ENCODE measurements at regions not wholly inside any gene's neighbourhood (a gene's known extent, or its start where the extent isn't known, plus 50 kb on each side); places are given as distances from the start of the nearest gene placed in this dataset.
A peak's percentile ranks its signal among the peaks of the same experiment; 100 is the strongest.

- intact Hi-C loops (cut with micrococcal nuclease), result no loop called here
- no peak for DNase-seq
- TF ChIP-seq, protein P1, sequence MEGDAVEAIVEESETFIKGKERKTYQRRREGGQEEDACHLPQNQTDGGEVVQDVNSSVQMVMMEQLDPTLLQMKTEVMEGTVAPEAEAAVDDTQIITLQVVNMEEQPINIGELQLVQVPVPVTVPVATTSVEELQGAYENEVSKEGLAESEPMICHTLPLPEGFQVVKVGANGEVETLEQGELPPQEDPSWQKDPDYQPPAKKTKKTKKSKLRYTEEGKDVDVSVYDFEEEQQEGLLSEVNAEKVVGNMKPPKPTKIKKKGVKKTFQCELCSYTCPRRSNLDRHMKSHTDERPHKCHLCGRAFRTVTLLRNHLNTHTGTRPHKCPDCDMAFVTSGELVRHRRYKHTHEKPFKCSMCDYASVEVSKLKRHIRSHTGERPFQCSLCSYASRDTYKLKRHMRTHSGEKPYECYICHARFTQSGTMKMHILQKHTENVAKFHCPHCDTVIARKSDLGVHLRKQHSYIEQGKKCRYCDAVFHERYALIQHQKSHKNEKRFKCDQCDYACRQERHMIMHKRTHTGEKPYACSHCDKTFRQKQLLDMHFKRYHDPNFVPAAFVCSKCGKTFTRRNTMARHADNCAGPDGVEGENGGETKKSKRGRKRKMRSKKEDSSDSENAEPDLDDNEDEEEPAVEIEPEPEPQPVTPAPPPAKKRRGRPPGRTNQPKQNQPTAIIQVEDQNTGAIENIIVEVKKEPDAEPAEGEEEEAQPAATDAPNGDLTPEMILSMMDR (IDR thresholded peaks at IDR 0.05; ENCODE audit: borderline replicate concordance), result no peak
- Histone ChIP-seq H3K9me3 (replicated peaks) (peaks cover 6% of the 10 kb centered on the region), H3K4me3 (no peak overlapping the region), H3K27me3 (ENCODE audit: low read depth) (no peaks in the 10 kb centered on the region), H3K36me3 (no peaks in the 10 kb centered on the region), H3K4me1 (no peaks in the 10 kb centered on the region), H3K27ac (replicated peaks) (peak overlapping the region; percentile 37)
Observed at GRCh38 chr21:27094184-27094948, 127.5 kb upstream of the ADAMTS5 start.

DNA sequence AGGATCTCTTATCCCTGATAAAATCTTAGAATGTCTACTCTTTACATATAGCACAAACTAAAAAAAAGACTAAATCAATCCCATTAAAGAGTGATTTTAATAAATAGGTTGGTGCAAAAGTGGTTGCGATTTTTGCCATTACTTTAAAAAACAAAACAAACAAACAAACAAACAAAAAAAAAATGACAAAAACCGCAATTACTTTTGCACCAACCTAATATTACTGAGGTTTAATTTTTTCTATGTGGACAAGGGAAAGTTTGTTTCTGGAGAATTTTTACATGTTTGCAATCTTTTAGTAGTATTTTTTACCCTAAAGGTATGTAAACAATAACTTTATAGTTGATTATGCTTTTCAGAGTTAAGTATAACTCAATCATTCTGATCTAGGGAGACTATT, 119.7 kb upstream of the ADAMTS5 start:
- Histone ChIP-seq H3K36me3 (no peaks in the 10 kb centered on the region), H3K27me3 (ENCODE audit: low read depth) (no peaks in the 10 kb centered on the region), H3K4me1 (no peaks in the 10 kb centered on the region), H3K9me3 (replicated peaks) (peaks cover 6% of the 10 kb centered on the region), H3K4me3 (no peak overlapping the region), H3K27ac (replicated peaks) (no peak overlapping the region)
- DNase-seq, result no peak
- TF ChIP-seq, protein P1 (IDR thresholded peaks at IDR 0.05; ENCODE audit: borderline replicate concordance), result no peak
- intact Hi-C loops (cut with micrococcal nuclease), result no loop called here

DNA sequence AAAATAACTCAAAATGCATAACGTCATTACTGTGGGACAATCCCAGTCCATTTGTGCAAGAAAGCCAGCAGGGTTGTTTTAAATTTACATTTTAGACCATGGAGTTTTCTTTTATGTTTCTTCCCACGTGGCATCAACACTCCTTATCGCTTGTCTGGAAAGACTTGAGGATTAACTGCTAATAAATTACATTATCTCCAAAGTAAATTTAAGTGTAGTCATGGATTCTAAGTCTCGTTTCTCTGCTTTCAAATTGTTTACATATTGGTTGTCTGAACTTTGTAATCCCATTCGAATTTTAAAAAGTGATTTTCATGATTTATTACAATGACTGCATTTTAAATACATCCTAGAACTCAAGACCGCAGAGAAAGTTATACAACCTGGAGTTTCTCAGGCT, 119.3 kb upstream of the ADAMTS5 start:
- H3K36me3 ChIP-seq, result no peaks in the 10 kb centered on the region
- intact Hi-C loops (cut with micrococcal nuclease), result no loop called here
- no peaks in the 10 kb centered on the region for H3K27me3 ChIP-seq (ENCODE audit: low read depth)
- no peaks in the 10 kb centered on the region for H3K4me1 ChIP-seq
- TF ChIP-seq, protein P1 (IDR thresholded peaks at IDR 0.05; ENCODE audit: borderline replicate concordance), result no peak
- no peak overlapping the region for H3K4me3 ChIP-seq
- no peak for DNase-seq
- peaks cover 6% of the 10 kb centered on the region for H3K9me3 ChIP-seq (replicated peaks)
- no peak overlapping the region for H3K27ac ChIP-seq (replicated peaks)

- Histone ChIP-seq H3K9me3 (replicated peaks) (peaks cover 6% of the 10 kb centered on the region), H3K36me3 (no peaks in the 10 kb centered on the region), H3K27me3 (ENCODE audit: low read depth) (no peaks in the 10 kb centered on the region), H3K4me3 (no peak overlapping the region), H3K27ac (replicated peaks) (no peak overlapping the region), H3K4me1 (no peaks in the 10 kb centered on the region)
- TF ChIP-seq, protein P1 (IDR thresholded peaks at IDR 0.05; ENCODE audit: borderline replicate concordance), result no peak
- DNase-seq, result no peak
- intact Hi-C loops (cut with micrococcal nuclease), result no loop called here
Observed at GRCh38 chr21:27085387-27085786, 118.5 kb upstream of the ADAMTS5 start.

DNA sequence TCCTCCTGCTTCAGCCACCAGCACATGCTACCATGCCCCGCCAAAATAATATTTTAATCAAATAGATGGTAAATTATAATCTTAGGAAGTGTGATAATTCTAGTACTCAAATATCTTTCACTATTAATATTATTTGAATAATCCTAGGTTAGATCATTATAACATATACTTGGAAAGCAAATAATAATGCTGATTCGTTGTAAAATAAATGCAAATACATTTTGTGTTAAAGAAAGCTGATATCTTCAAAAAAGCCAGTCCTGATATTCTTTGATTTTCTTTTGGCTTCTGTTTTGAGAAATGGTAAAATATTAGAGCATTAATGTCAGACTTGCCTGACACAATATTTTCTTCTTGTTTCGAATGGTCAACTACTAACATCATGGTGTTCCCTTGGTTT, 116.3 kb upstream of the ADAMTS5 start:
- Histone ChIP-seq H3K27me3 (ENCODE audit: low read depth) (no peaks in the 10 kb centered on the region), H3K4me3 (no peak overlapping the region), H3K36me3 (no peaks in the 10 kb centered on the region), H3K4me1 (no peaks in the 10 kb centered on the region), H3K9me3 (replicated peaks) (peaks cover 6% of the 10 kb centered on the region), H3K27ac (replicated peaks) (no peak overlapping the region)
- intact Hi-C loops (cut with micrococcal nuclease), result no loop called here
- no peak for DNase-seq
- TF ChIP-seq, protein P1 (IDR thresholded peaks at IDR 0.05; ENCODE audit: borderline replicate concordance), result no peak

Measured in left ventricle myocardium inferior (tissue), 1 donor.